Fibroblast of lung (primary cell): ENCODE measurements at regions not wholly inside any gene's neighbourhood (a gene's known extent, or its start where the extent isn't known, plus 50 kb on each side); places are given as distances from the start of the nearest gene placed in this dataset.

Source experiments
- CTCF ChIP-seq, 2 donors: IDR thresholded peaks in 1 of 2; conservative IDR thresholded peaks in 1 of 2; 1 replicate in 1 of 2; 2 replicates in 1 of 2; pipeline ENCODE4 v1.5.1; 2011 to 2012; ENCODE audit warnings: low read length in 2 of 2, control low read depth in 1 of 2, inconsistent platforms in 1 of 2, low read depth in 1 of 2, mild to moderate bottlenecking in 1 of 2
- EZH2 ChIP-seq: IDR thresholded peaks from 2 replicates; pipeline ENCODE4 v1.5.1; 2012; ENCODE audit warnings: low read length, control low read depth, mild to moderate bottlenecking; ENCODE audit errors: missing control alignments

GRCh38 chr12:77439749-77440148, 374.4 kb upstream of the E2F7 start:
- TF ChIP-seq CTCF (conservative IDR thresholded peaks at IDR 0.05 in 1 of 2, IDR thresholded peaks at IDR 0.05 in 1 of 2; ENCODE audit: low read depth in 1 of 2, low read length in 2 of 2): no peak
- TF ChIP-seq EZH2: no peak
